Gastroesophageal sphincter (tissue), 4 donors: ENCODE measurements at regions not wholly inside any gene's neighbourhood (a gene's known extent, or its start where the extent isn't known, plus 50 kb on each side); places are given as distances from the start of the nearest gene placed in this dataset.

Source experiments
- ATAC-seq: fragments of 150-250 bp; one replicate; pipeline ENCODE4 v1.9.1; 2016; ENCODE audit warnings: mild to moderate bottlenecking, moderate library complexity
- H3K27ac ChIP-seq, 4 donors: fragments of 200-600 bp; sonication (generic) in 3 of 4; 1 replicate in 3 of 4; 2 replicates in 1 of 4; pipeline ENCODE4 v1.5.1; 2016 to 2019
- H3K27me3 ChIP-seq: fragments of 200-600 bp; sonication (generic); one replicate; pipeline ENCODE4 v1.5.1; 2019
- H3K36me3 ChIP-seq, 2 donors: fragments of 200-600 bp; sonication (generic); one replicate each; pipeline ENCODE4 v1.5.1; 2019; ENCODE audit warnings: control low read depth in 1 of 2
- H3K4me1 ChIP-seq, 3 donors: fragments of 200-600 bp; sonication (generic); 1 replicate in 2 of 3; 2 replicates in 1 of 3; pipeline ENCODE4 v1.5.1; 2016 to 2019; ENCODE audit warnings: control low read depth in 2 of 3
- H3K4me3 ChIP-seq, 2 donors: fragments of 200-600 bp; sonication (generic); one replicate each; pipeline ENCODE4 v1.5.1; 2019; ENCODE audit warnings: mild to moderate bottlenecking in 1 of 2, moderate library complexity in 1 of 2
- H3K9me3 ChIP-seq, 3 donors: fragments of 200-600 bp; sonication (generic); one replicate each; pipeline ENCODE4 v1.5.1; 2017 to 2019; ENCODE audit warnings: control low read depth in 2 of 3
- CTCF ChIP-seq, 4 experiments: fragments of 200-600 bp in 2 of 4; fragments of 450-650 bp in 2 of 4; sonication (generic) in 1 of 4; IDR thresholded peaks; one replicate each; pipeline ENCODE4 v1.5.1; 2017 to 2019; ENCODE audit warnings: antibody characterized with exemption in 4 of 4, mild to moderate bottlenecking in 2 of 4, moderate library complexity in 2 of 4
- EP300 ChIP-seq: sonication (generic); formaldehyde crosslinking; IDR thresholded peaks from one replicate; pipeline ENCODE4 v1.6.1; 2017; ENCODE audit warnings: antibody characterized with exemption, mild to moderate bottlenecking
- POLR2A ChIP-seq, 2 donors: fragments of 450-650 bp; IDR thresholded peaks; one replicate each; pipeline ENCODE4 v1.6.1; 2017; ENCODE audit warnings: antibody characterized with exemption in 2 of 2, mild to moderate bottlenecking in 2 of 2, moderate library complexity in 1 of 2
- POLR2AphosphoS5 ChIP-seq: sonication (generic); formaldehyde crosslinking; IDR thresholded peaks from one replicate; pipeline ENCODE4 v1.6.1; 2017; ENCODE audit warnings: antibody characterized with exemption
- WGBS, 2 donors: methylation state at CpG; one replicate each; pipeline ENCODE4 v1.1.5; 2018; ENCODE audit warnings: low coverage in 1 of 2; 5-methylcytosine and 5-hydroxymethylcytosine counted together

- no peak overlapping the region for H3K27ac ChIP-seq
- WGBS, 2 donors: 73 to 79% methylated on average over 2 of the region's 2 CpGs
- no peaks in the 10 kb centered on the region for H3K9me3 ChIP-seq
- TF ChIP-seq CTCF (IDR thresholded peaks at IDR 0.05) (no peak), POLR2AphosphoS5 (no peak), EP300 (no peak), POLR2A (IDR thresholded peaks at IDR 0.05) (no peak)
- no peaks in the 10 kb centered on the region for H3K36me3 ChIP-seq
- no peaks in the 10 kb centered on the region for H3K4me1 ChIP-seq
- H3K4me3 ChIP-seq: no peak overlapping the region
- no peak for ATAC-seq
- no peaks in the 10 kb centered on the region for H3K27me3 ChIP-seq
These were observed 125.4 kb upstream of the RFC3 start for GRCh38 chr13:33692531-33692930.

GRCh38 chr13:33694546-33694945 lies 123.4 kb upstream of the RFC3 start:
- Histone ChIP-seq H3K27ac (no peak overlapping the region), H3K4me3 (no peak overlapping the region), H3K4me1 (no peaks in the 10 kb centered on the region), H3K9me3 (no peaks in the 10 kb centered on the region), H3K27me3 (no peaks in the 10 kb centered on the region), H3K36me3 (no peaks in the 10 kb centered on the region)
- no peak for ATAC-seq
- TF ChIP-seq CTCF (IDR thresholded peaks at IDR 0.05): no peak

GRCh38 chr13:33696530-33696929 lies 121.4 kb upstream of the RFC3 start:
- no peak overlapping the region for H3K27ac ChIP-seq
- H3K36me3 ChIP-seq: no peaks in the 10 kb centered on the region
- H3K4me1 ChIP-seq: no peaks in the 10 kb centered on the region
- TF ChIP-seq CTCF (IDR thresholded peaks at IDR 0.05) (no peak), EP300 (no peak), POLR2A (IDR thresholded peaks at IDR 0.05) (no peak), POLR2AphosphoS5 (no peak)
- no peaks in the 10 kb centered on the region for H3K9me3 ChIP-seq
- H3K27me3 ChIP-seq: no peaks in the 10 kb centered on the region
- WGBS, 2 donors: 100% methylated on average over 1 of the region's 1 CpG
- no peak overlapping the region for H3K4me3 ChIP-seq
- ATAC-seq: no peak

GRCh38 chr13:33697926-33698325 lies 120.0 kb upstream of the RFC3 start:
- H3K4me3 ChIP-seq: no peak overlapping the region
- 93 to 100% methylated on average over 1 of the region's 1 CpG for WGBS, 2 donors
- no peaks in the 10 kb centered on the region for H3K9me3 ChIP-seq
- H3K27ac ChIP-seq: no peak overlapping the region
- no peak for TF ChIP-seq POLR2AphosphoS5
- no peak for TF ChIP-seq EP300
- TF ChIP-seq CTCF (IDR thresholded peaks at IDR 0.05): no peak
- TF ChIP-seq POLR2A (IDR thresholded peaks at IDR 0.05): no peak
- H3K4me1 ChIP-seq: no peaks in the 10 kb centered on the region
- ATAC-seq: no peak
- no peaks in the 10 kb centered on the region for H3K36me3 ChIP-seq
- H3K27me3 ChIP-seq: no peaks in the 10 kb centered on the region

- Histone ChIP-seq H3K9me3 (peaks cover 0 to 21% (median 0%) of the 10 kb centered on the region in 3 donors), H3K36me3 (no peaks in the 10 kb centered on the region), H3K4me3 (no peak overlapping the region), H3K4me1 (no peaks in the 10 kb centered on the region), H3K27ac (no peak overlapping the region), H3K27me3 (no peaks in the 10 kb centered on the region)
- WGBS, 2 donors: 83% methylated on average over 2 of the region's 3 CpGs; no CpG with 5 or more reads in 1 of the 2 donors
- no peak for TF ChIP-seq POLR2AphosphoS5
- TF ChIP-seq POLR2A (IDR thresholded peaks at IDR 0.05): no peak
- TF ChIP-seq CTCF (IDR thresholded peaks at IDR 0.05): no peak
- no peak for TF ChIP-seq EP300
- ATAC-seq: no peak
These were observed 110.5 kb upstream of the RFC3 start for GRCh38 chr13:33707449-33707848.
